ENCODE measurements at regions not wholly inside any gene's neighbourhood (a gene's known extent, or its start where the extent isn't known, plus 50 kb on each side); places are given as distances from the start of the nearest gene placed in this dataset.

DNA sequence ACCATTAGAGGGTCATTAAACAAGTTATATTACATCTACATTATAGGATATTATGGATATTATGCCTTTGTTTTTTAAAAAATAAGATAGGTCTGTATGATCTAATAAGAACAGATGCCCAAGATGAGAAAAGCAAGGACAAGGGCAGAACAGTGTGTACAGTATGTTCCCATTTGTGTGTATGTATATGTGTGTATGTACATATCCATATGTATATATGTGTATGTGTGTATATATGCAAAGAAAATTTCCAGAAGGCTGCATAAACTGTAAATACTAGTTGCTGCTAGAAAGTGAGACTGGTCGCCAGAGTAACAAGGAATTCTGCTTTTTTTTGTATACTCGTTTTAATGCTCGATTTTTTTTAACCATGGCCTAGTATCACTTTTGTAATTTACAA, 58.1 kb upstream of the GLIS3 start:
- Histone ChIP-seq H3K4me3 (replicated peaks in 1 of 4; ENCODE audit: control extremely low read depth in 1 of 4, insufficient read depth in 1 of 4, low read depth in 3 of 4, low read length in 4 of 4) (no peak overlapping the region), H3K27ac (ENCODE audit: insufficient read depth, low read length) (no peak overlapping the region), H3K9me3 (ENCODE audit: control insufficient read depth, insufficient read depth, low read depth, low read length) (no peaks in the 10 kb centered on the region), H3K4me2 (ENCODE audit: extremely low read depth, insufficient read depth, low read length) (no peak overlapping the region), H3K36me3 (ENCODE audit: control insufficient read depth, insufficient read depth, low read length) (no peaks in the 10 kb centered on the region), H4K20me1 (ENCODE audit: control insufficient read depth, extremely low read depth, insufficient read depth, low read length) (no peaks in the 10 kb centered on the region), H3K27me3 (ENCODE audit: control insufficient read depth, insufficient read depth, low read length) (no peaks in the 10 kb centered on the region), H3K9ac (ENCODE audit: insufficient read depth, low read length) (no peak overlapping the region), H3K4me1 (ENCODE audit: control insufficient read depth, extremely low read depth, insufficient read depth, low read length) (no peaks in the 10 kb centered on the region), H3K79me2 (ENCODE audit: control insufficient read depth, insufficient read depth, low read length) (no peaks in the 10 kb centered on the region), H2AFZ (ENCODE audit: low read length) (no peak overlapping the region)
- no peak for DNase-seq (ENCODE audit: low read depth in 2 of 2)
- TF ChIP-seq EZH2 (IDR thresholded peaks at IDR 0.05; ENCODE audit: low read length, missing control alignments), result no peak
- TF ChIP-seq, protein P1, sequence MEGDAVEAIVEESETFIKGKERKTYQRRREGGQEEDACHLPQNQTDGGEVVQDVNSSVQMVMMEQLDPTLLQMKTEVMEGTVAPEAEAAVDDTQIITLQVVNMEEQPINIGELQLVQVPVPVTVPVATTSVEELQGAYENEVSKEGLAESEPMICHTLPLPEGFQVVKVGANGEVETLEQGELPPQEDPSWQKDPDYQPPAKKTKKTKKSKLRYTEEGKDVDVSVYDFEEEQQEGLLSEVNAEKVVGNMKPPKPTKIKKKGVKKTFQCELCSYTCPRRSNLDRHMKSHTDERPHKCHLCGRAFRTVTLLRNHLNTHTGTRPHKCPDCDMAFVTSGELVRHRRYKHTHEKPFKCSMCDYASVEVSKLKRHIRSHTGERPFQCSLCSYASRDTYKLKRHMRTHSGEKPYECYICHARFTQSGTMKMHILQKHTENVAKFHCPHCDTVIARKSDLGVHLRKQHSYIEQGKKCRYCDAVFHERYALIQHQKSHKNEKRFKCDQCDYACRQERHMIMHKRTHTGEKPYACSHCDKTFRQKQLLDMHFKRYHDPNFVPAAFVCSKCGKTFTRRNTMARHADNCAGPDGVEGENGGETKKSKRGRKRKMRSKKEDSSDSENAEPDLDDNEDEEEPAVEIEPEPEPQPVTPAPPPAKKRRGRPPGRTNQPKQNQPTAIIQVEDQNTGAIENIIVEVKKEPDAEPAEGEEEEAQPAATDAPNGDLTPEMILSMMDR (conservative IDR thresholded peaks at IDR 0.05 in 1 of 2, IDR thresholded peaks at IDR 0.05 in 1 of 2; ENCODE audit: low read depth in 1 of 2, low read length in 2 of 2), result no peak

DNA sequence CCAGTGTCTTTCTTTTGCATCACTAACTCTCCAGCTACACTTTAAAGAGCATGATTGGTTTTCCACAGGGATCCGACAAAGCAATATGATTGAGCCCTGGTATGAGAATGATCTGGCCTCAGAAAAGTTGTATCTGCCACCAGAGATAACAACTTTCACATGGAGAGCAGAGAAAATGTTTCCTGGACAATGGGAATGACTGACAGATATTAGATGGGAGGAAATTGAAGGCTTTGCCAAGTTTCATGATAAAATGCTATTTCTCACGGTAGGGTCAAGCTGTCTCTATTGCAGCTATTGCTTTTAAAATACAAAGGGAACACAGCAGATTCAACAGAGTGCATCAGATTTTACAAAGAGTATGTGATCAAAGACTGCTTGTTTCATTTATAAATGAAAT, 56.4 kb upstream of the GLIS3 start:
- Histone ChIP-seq H3K27me3 (ENCODE audit: control insufficient read depth, insufficient read depth, low read length) (no peaks in the 10 kb centered on the region), H3K4me2 (ENCODE audit: extremely low read depth, insufficient read depth, low read length) (no peak overlapping the region), H3K4me1 (ENCODE audit: control insufficient read depth, extremely low read depth, insufficient read depth, low read length) (no peaks in the 10 kb centered on the region), H3K79me2 (ENCODE audit: control insufficient read depth, insufficient read depth, low read length) (no peaks in the 10 kb centered on the region), H3K27ac (ENCODE audit: insufficient read depth, low read length) (no peak overlapping the region), H3K9ac (ENCODE audit: insufficient read depth, low read length) (no peak overlapping the region), H3K4me3 (replicated peaks in 1 of 4; ENCODE audit: control extremely low read depth in 1 of 4, insufficient read depth in 1 of 4, low read depth in 3 of 4, low read length in 4 of 4) (no peak overlapping the region), H3K36me3 (ENCODE audit: control insufficient read depth, insufficient read depth, low read length) (no peaks in the 10 kb centered on the region), H2AFZ (ENCODE audit: low read length) (no peak overlapping the region), H4K20me1 (ENCODE audit: control insufficient read depth, extremely low read depth, insufficient read depth, low read length) (no peaks in the 10 kb centered on the region), H3K9me3 (ENCODE audit: control insufficient read depth, insufficient read depth, low read depth, low read length) (no peaks in the 10 kb centered on the region)
- TF ChIP-seq EZH2 (IDR thresholded peaks at IDR 0.05; ENCODE audit: low read length, missing control alignments), result no peak
- TF ChIP-seq, protein P1 (conservative IDR thresholded peaks at IDR 0.05 in 1 of 2, IDR thresholded peaks at IDR 0.05 in 1 of 2; ENCODE audit: low read depth in 1 of 2, low read length in 2 of 2), result no peak
- DNase-seq (ENCODE audit: low read depth in 2 of 2), result no peak

DNA sequence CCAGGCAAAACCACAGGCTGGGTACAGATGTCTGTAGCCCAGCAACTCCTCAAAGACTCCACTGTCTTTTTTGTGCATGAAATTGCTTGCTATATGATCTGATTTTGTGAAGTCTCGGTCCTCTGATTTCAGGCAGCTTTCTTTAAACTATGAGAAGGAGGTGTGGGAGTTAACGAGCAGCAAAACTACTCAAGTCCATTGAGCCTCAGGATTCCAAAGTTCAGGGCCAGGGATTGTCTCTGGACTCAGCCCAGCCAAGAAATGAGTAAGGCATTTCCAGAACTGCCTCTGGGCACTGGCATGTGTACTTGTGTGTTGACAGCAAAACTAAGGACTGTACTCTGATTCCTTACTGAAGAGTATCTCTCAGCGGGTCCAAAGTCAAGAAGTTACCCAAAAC, 53.4 kb upstream of the GLIS3 start:
- Histone ChIP-seq H3K9me3 (ENCODE audit: control insufficient read depth, insufficient read depth, low read depth, low read length) (no peaks in the 10 kb centered on the region), H3K9ac (ENCODE audit: insufficient read depth, low read length) (no peak overlapping the region), H2AFZ (ENCODE audit: low read length) (no peak overlapping the region), H3K4me2 (ENCODE audit: extremely low read depth, insufficient read depth, low read length) (no peak overlapping the region), H3K79me2 (ENCODE audit: control insufficient read depth, insufficient read depth, low read length) (no peaks in the 10 kb centered on the region), H4K20me1 (ENCODE audit: control insufficient read depth, extremely low read depth, insufficient read depth, low read length) (no peaks in the 10 kb centered on the region), H3K27me3 (ENCODE audit: control insufficient read depth, insufficient read depth, low read length) (no peaks in the 10 kb centered on the region), H3K36me3 (ENCODE audit: control insufficient read depth, insufficient read depth, low read length) (no peaks in the 10 kb centered on the region), H3K27ac (ENCODE audit: insufficient read depth, low read length) (no peak overlapping the region), H3K4me3 (replicated peaks in 1 of 4; ENCODE audit: control extremely low read depth in 1 of 4, insufficient read depth in 1 of 4, low read depth in 3 of 4, low read length in 4 of 4) (no peak overlapping the region), H3K4me1 (ENCODE audit: control insufficient read depth, extremely low read depth, insufficient read depth, low read length) (no peaks in the 10 kb centered on the region)
- no peak for DNase-seq (ENCODE audit: low read depth in 2 of 2)
- no peak for TF ChIP-seq EZH2 (IDR thresholded peaks at IDR 0.05; ENCODE audit: low read length, missing control alignments)
- TF ChIP-seq, protein P1 (conservative IDR thresholded peaks at IDR 0.05 in 1 of 2, IDR thresholded peaks at IDR 0.05 in 1 of 2; ENCODE audit: low read depth in 1 of 2, low read length in 2 of 2), result no peak
